Psoas muscle (tissue), 7 donors: ENCODE measurements at regions not wholly inside any gene's neighbourhood (a gene's known extent, or its start where the extent isn't known, plus 50 kb on each side); places are given as distances from the start of the nearest gene placed in this dataset.

Experiments used
- ATAC-seq, 4 donors: fragments of 200-7000 bp; cut with Tn5 transposase; one replicate each; pipeline ENCODE4 v1.9.1; 2020; ENCODE audit warnings: moderate library complexity in 3 of 4, mild to moderate bottlenecking in 2 of 4
- DNase-seq, 2 donors: peaks; one replicate each; pipeline ENCODE4 v3.0.0-alpha.2; 2020
- H3K27ac ChIP-seq: fragments of 200-600 bp; one replicate; pipeline ENCODE4 v1.8.0; 2022
- H3K27me3 ChIP-seq, 3 donors: fragments of 200-600 bp in 1 of 3; one replicate each; pipeline versions ENCODE4 v1.6.1 to v1.8.0; 2013 to 2022; ENCODE audit warnings: low read length in 2 of 3, mild to moderate bottlenecking in 2 of 3, moderate library complexity in 1 of 3; ENCODE audit not compliant: insufficient read depth in 3 of 3
- H3K36me3 ChIP-seq, 2 donors: fragments of 200-600 bp in 1 of 2; one replicate each; pipeline versions ENCODE4 v1.6.1 to v1.8.0; 2013 to 2022; ENCODE audit warnings: low read depth in 1 of 2, mild to moderate bottlenecking in 1 of 2, moderate library complexity in 1 of 2; ENCODE audit not compliant: insufficient read depth in 1 of 2
- H3K4me1 ChIP-seq: fragments of 200-600 bp; one replicate; pipeline ENCODE4 v1.8.0; 2022
- H3K4me3 ChIP-seq: fragments of 200-600 bp; one replicate; pipeline ENCODE4 v1.8.0; 2022; ENCODE audit warnings: mild to moderate bottlenecking
- H3K9me3 ChIP-seq: fragments of 200-600 bp; one replicate; pipeline ENCODE4 v1.8.0; 2022
- WGBS, 3 donors: extraction: QIAGEN DNeasy Blood & Tissue Kit; methylation state at CpG; one replicate each; pipeline versions ENCODE4 v1.1.6 to v1.1.7; 2013; 5-methylcytosine and 5-hydroxymethylcytosine counted together
- intact Hi-C, 2 donors: fragments of 100-400 bp; cut with DNase I; formaldehyde crosslinking; loops; one replicate each; pipeline versions ENCODE4 v1.11.0 to v1.14.2; 2022
- TF ChIP-seq, protein P1 (sequence below): fragments of 200-600 bp; IDR thresholded peaks from one replicate; pipeline ENCODE4 v1.8.0; 2022; ENCODE audit warnings: antibody characterized with exemption
- donor health status: healthy with polysubstance abuse.
- donor health status: DM: no; HTN: no; CAD: no; lungs with moderate emphysema.
- donor health status: Bipolar disorder and iron deficiency.
- donor health status: healthy.
- donor health status: DM: yes; HTN: yes; CAD: no.
- donor health status: DM: no; HTN: no; CAD: no.
- donor health status: DM: yes; HTN: yes; CAD: no.

GRCh38 chr3:76206346-76206745 lies 421.0 kb upstream of the ZNF717 start:
- H3K36me3 ChIP-seq: no peaks in the 10 kb centered on the region
- intact Hi-C loops: no loop called here
- DNase-seq (no peak), ATAC-seq (no peak)
- WGBS, 3 donors: 68 to 77% (median 72%) methylated on average over 3 of the region's 3 CpGs
- no peak overlapping the region for H3K4me3 ChIP-seq
- H3K4me1 ChIP-seq: no peaks in the 10 kb centered on the region
- no peak overlapping the region for H3K27ac ChIP-seq
- no peaks in the 10 kb centered on the region for H3K9me3 ChIP-seq
- H3K27me3 ChIP-seq: no peaks in the 10 kb centered on the region
- TF ChIP-seq, protein P1, sequence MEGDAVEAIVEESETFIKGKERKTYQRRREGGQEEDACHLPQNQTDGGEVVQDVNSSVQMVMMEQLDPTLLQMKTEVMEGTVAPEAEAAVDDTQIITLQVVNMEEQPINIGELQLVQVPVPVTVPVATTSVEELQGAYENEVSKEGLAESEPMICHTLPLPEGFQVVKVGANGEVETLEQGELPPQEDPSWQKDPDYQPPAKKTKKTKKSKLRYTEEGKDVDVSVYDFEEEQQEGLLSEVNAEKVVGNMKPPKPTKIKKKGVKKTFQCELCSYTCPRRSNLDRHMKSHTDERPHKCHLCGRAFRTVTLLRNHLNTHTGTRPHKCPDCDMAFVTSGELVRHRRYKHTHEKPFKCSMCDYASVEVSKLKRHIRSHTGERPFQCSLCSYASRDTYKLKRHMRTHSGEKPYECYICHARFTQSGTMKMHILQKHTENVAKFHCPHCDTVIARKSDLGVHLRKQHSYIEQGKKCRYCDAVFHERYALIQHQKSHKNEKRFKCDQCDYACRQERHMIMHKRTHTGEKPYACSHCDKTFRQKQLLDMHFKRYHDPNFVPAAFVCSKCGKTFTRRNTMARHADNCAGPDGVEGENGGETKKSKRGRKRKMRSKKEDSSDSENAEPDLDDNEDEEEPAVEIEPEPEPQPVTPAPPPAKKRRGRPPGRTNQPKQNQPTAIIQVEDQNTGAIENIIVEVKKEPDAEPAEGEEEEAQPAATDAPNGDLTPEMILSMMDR: no peak

- intact Hi-C loops: no loop called here
- Histone ChIP-seq H3K27ac (no peak overlapping the region), H3K4me3 (no peak overlapping the region), H3K9me3 (no peaks in the 10 kb centered on the region), H3K27me3 (no peaks in the 10 kb centered on the region), H3K36me3 (no peaks in the 10 kb centered on the region), H3K4me1 (no peaks in the 10 kb centered on the region)
- 91 to 94% (median 93%) methylated on average over 2 of the region's 2 CpGs for WGBS, 3 donors
- TF ChIP-seq, protein P1: no peak
- no peak for DNase-seq
- ATAC-seq: no peak
Measured at GRCh38 chr3:76212679-76213078, 427.3 kb upstream of the ZNF717 start.

DNA sequence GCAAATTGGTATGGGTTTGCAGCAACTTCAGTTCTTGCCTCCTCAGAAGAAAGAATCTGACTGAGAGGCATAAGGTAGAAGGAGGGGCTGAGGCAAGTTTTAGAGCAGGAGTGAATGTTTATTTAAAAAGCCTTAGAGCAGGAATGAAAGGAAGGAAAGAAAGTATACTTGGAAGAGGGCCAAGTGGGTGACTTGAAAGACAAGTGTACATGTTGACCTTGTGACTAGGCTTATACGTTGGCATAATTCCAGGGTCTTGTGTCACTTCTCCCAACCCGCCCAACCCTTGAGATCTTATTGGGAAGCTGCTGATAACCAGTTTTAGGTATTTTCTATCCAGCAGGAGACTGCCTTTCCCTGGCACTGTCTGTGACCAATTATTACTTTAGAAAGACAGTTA lies 436.9 kb upstream of the ZNF717 start:
- Histone ChIP-seq H3K27ac (no peak overlapping the region), H3K4me1 (no peaks in the 10 kb centered on the region), H3K9me3 (no peaks in the 10 kb centered on the region), H3K4me3 (no peak overlapping the region), H3K27me3 (no peaks in the 10 kb centered on the region), H3K36me3 (no peaks in the 10 kb centered on the region)
- intact Hi-C loops: no loop called here
- no peak for ATAC-seq
- WGBS, 3 donors: 46 to 62% (median 47%) methylated on average over 2 of the region's 2 CpGs
- DNase-seq: no peak
- TF ChIP-seq, protein P1: no peak

GRCh38 chr3:76231258-76231657 lies 445.9 kb upstream of the ZNF717 start:
- H3K27ac ChIP-seq: no peak overlapping the region
- 83 to 86% (median 85%) methylated on average over 4 of the region's 4 CpGs for WGBS, 3 donors
- ATAC-seq (no peak), DNase-seq (no peak)
- no peaks in the 10 kb centered on the region for H3K9me3 ChIP-seq
- no peaks in the 10 kb centered on the region for H3K4me1 ChIP-seq
- H3K27me3 ChIP-seq: no peaks in the 10 kb centered on the region
- no peak overlapping the region for H3K4me3 ChIP-seq
- TF ChIP-seq, protein P1: no peak
- no peaks in the 10 kb centered on the region for H3K36me3 ChIP-seq
- intact Hi-C loops: no loop called here
